AG09309 (cell line): ENCODE measurements at regions not wholly inside any gene's neighbourhood (a gene's known extent, or its start where the extent isn't known, plus 50 kb on each side); places are given as distances from the start of the nearest gene placed in this dataset.

Experiments used
- DNase-seq: peaks from one replicate; pipeline ENCODE4 v3.0.0-alpha.2; 2010; ENCODE audit warnings: low read depth
- H3K4me3 ChIP-seq: 2 replicates; pipeline ENCODE4 v1.5.1; 2011; ENCODE audit warnings: mild to moderate bottlenecking, low read depth, low read length, moderate library complexity; ENCODE audit not compliant: control insufficient read depth
- CTCF ChIP-seq: IDR thresholded peaks from 2 replicates; pipeline ENCODE4 v1.5.1; 2011; ENCODE audit warnings: mild to moderate bottlenecking, low read depth, low read length, inconsistent platforms; ENCODE audit not compliant: insufficient read depth, control insufficient read depth; ENCODE audit errors: missing control alignments

DNA sequence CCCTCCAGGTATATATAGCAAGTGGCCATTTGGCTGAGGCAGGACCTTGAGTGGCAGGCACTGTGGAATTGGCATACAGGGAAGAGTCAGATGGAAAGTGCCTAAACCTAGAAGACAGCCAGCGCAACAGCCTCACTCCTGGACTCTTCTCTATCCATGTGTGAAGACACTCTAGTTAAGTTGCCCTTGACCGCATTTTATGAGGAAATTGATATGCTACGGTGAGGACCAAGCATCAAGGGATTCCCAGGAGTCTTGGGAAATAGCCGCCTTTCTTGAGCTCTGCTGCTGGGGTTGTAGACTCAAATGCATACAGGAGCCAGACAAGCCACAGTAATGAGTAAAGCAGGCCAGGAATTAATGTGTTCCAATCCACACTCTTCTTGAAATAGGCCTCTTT, 145.9 kb upstream of the KAZN start:
- H3K4me3 ChIP-seq = no peak overlapping the region
- no peak for TF ChIP-seq CTCF
- DNase-seq = no peak

- H3K4me3 ChIP-seq = no peak overlapping the region
- no peak for TF ChIP-seq CTCF
- DNase-seq = no peak
Measured at GRCh38 chr1:14460173-14460572, 138.3 kb upstream of the KAZN start.

GRCh38 chr1:14462851-14463250, 135.6 kb upstream of the KAZN start:
- no peak for TF ChIP-seq CTCF
- DNase-seq = no peak
- no peak overlapping the region for H3K4me3 ChIP-seq

GRCh38 chr1:14466006-14466405, 132.5 kb upstream of the KAZN start:
- DNase-seq = no peak
- H3K4me3 ChIP-seq = no peak overlapping the region
- no peak for TF ChIP-seq CTCF

GRCh38 chr1:14467112-14467511, 131.4 kb upstream of the KAZN start:
- no peak overlapping the region for H3K4me3 ChIP-seq
- peak; percentile 3 for TF ChIP-seq CTCF
- no peak for DNase-seq

DNA sequence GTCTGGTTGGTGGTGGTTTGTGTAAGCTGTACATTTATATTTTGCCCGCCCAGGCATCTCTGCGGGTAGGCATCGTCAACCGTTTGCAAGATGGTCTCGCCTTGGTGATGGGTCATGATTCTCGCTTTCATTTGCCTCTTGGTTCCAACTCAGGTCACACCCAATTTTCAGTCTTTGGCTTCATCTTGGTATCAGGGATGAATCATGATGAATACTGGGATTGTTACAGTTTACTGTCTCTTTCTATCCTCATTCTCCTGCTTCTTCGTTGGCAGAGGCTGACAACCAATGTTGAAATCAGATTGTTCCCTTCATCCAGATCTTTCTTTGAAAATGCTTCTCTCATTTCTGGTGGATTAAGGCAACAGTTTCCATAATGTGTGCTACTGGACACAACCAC, 129.7 kb upstream of the KAZN start:
- no peak for TF ChIP-seq CTCF
- DNase-seq = no peak
- H3K4me3 ChIP-seq = no peak overlapping the region

- no peak for TF ChIP-seq CTCF
- H3K4me3 ChIP-seq = no peak overlapping the region
- no peak for DNase-seq
Measured at GRCh38 chr1:14470802-14471201, 127.7 kb upstream of the KAZN start.
